ENCODE measurements at regions not wholly inside any gene's neighbourhood (a gene's known extent, or its start where the extent isn't known, plus 50 kb on each side); places are given as distances from the start of the nearest gene placed in this dataset.
"Not testable (repeated sequence)": the region's sequence is repeated elsewhere in the genome, so short reads cannot be mapped to it uniquely, and the experiment has no call there.

- H3K4me1 ChIP-seq = no peaks in the 10 kb centered on the region
- no peaks in the 10 kb centered on the region for H3K27me3 ChIP-seq
- no peaks in the 10 kb centered on the region for H3K36me3 ChIP-seq
- H3K4me3 ChIP-seq = no peak overlapping the region
- no peak overlapping the region for H3K27ac ChIP-seq
- no peak for TF ChIP-seq POLR2A (IDR thresholded peaks at IDR 0.05)
- TF ChIP-seq, protein P1, sequence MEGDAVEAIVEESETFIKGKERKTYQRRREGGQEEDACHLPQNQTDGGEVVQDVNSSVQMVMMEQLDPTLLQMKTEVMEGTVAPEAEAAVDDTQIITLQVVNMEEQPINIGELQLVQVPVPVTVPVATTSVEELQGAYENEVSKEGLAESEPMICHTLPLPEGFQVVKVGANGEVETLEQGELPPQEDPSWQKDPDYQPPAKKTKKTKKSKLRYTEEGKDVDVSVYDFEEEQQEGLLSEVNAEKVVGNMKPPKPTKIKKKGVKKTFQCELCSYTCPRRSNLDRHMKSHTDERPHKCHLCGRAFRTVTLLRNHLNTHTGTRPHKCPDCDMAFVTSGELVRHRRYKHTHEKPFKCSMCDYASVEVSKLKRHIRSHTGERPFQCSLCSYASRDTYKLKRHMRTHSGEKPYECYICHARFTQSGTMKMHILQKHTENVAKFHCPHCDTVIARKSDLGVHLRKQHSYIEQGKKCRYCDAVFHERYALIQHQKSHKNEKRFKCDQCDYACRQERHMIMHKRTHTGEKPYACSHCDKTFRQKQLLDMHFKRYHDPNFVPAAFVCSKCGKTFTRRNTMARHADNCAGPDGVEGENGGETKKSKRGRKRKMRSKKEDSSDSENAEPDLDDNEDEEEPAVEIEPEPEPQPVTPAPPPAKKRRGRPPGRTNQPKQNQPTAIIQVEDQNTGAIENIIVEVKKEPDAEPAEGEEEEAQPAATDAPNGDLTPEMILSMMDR (IDR thresholded peaks at IDR 0.05) = no peak
- H3K9me3 ChIP-seq = no peaks in the 10 kb centered on the region
- no peak for DNase-seq
Observed at GRCh38 chr10:23834091-23834490, 374.8 kb upstream of the KIAA1217 start.

- Histone ChIP-seq H3K9me3 (no peaks in the 10 kb centered on the region), H3K27ac (no peak overlapping the region), H3K4me1 (no peaks in the 10 kb centered on the region), H3K36me3 (no peaks in the 10 kb centered on the region), H3K27me3 (no peaks in the 10 kb centered on the region), H3K4me3 (no peak overlapping the region)
- no peak for DNase-seq
- TF ChIP-seq, protein P1 (IDR thresholded peaks at IDR 0.05) = no peak
- TF ChIP-seq POLR2A (IDR thresholded peaks at IDR 0.05) = no peak
Observed at GRCh38 chr10:23850631-23851030, 358.3 kb upstream of the KIAA1217 start.

DNA sequence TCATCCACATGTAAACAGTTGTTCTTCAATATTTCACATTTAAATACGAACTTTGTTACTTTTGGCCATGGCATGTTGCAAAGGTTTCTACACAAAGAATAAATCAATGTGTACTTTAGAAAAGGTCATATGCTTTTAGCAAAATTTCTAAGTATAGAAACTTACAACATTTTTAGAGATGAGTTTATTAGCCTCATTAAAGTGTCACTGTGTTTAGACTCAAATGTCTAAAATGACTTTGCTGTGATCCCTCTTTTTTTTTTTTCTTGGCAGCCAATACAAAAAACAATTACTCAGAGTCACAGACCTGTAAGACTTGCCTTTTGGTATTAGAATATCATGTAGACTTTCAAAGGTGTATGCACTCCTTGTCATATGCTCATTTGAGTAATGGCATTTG is 349.3 kb upstream of the KIAA1217 start:
- DNase-seq = no peak
- no peaks in the 10 kb centered on the region for H3K9me3 ChIP-seq
- no peak overlapping the region for H3K4me3 ChIP-seq
- TF ChIP-seq, protein P1 (IDR thresholded peaks at IDR 0.05) = no peak
- no peak for TF ChIP-seq POLR2A (IDR thresholded peaks at IDR 0.05)
- H3K27me3 ChIP-seq = no peaks in the 10 kb centered on the region
- no peaks in the 10 kb centered on the region for H3K36me3 ChIP-seq
- H3K27ac ChIP-seq = no peak overlapping the region
- H3K4me1 ChIP-seq = no peaks in the 10 kb centered on the region

DNA sequence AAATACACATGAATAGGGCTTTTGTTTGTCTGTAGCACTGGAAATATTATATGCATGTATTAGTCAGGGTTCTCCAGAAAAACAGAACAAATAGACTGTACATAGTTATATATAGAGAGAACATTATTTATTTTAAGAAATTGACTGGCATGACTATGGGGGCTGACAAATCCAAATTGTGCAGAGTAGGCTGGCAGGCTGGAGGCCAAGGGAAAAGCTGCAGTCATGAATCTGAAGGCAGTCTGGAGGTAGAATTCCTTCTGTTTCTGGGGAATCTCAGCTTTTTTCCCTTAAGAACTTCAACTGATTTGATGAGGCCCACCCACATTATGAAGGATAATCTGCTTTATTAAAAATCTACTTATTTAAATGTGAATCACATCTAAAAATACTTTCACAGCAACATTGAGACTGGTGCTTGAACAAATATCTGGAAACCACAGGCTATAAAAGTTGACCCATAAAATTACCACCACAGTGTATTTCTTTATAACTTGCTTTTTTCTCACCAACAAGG is 344.2 kb upstream of the KIAA1217 start:
- no peak overlapping the region for H3K27ac ChIP-seq
- no peaks in the 10 kb centered on the region for H3K4me1 ChIP-seq
- H3K36me3 ChIP-seq = no peaks in the 10 kb centered on the region
- no peaks in the 10 kb centered on the region for H3K9me3 ChIP-seq
- no peaks in the 10 kb centered on the region for H3K27me3 ChIP-seq
- no peak for DNase-seq
- H3K4me3 ChIP-seq = no peak overlapping the region
- TF ChIP-seq POLR2A (IDR thresholded peaks at IDR 0.05) = no peak
- TF ChIP-seq, protein P1 (IDR thresholded peaks at IDR 0.05) = no peak

DNA sequence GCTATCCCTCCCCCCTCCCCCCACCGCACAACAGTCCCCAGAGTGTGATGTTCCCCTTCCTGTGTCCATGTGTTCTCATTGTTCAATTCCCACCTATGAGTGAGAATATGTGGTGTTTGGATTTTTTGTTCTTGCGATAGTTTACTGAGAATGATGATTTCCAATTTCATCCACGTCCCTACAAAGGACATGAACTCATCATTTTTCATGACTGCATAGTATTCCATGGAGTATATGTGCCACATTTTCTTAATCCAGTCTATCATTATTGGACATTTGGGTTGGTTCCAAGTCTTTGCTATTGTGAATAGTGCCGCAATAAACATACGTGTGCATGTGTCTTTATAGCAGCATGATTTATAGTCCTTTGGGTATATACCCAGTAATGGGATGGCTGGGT is 342.0 kb upstream of the KIAA1217 start:
- H3K4me3 ChIP-seq, H3K36me3 ChIP-seq, H3K27ac ChIP-seq, H3K9me3 ChIP-seq, DNase-seq, H3K27me3 ChIP-seq, H3K4me1 ChIP-seq: not testable (repeated sequence)

- TF ChIP-seq, protein P1 (IDR thresholded peaks at IDR 0.05) = no peak
- no peak for TF ChIP-seq POLR2A (IDR thresholded peaks at IDR 0.05)
- Histone ChIP-seq H3K27me3 (no peaks in the 10 kb centered on the region), H3K4me3 (no peak overlapping the region), H3K9me3 (no peaks in the 10 kb centered on the region), H3K4me1 (no peaks in the 10 kb centered on the region), H3K36me3 (no peaks in the 10 kb centered on the region), H3K27ac (no peak overlapping the region)
- DNase-seq = no peak
Observed at GRCh38 chr10:23868121-23868520, 340.8 kb upstream of the KIAA1217 start.

Measured in Peyer's patch (tissue), 4 donors.